ENCODE measurements at regions not wholly inside any gene's neighbourhood (a gene's known extent, or its start where the extent isn't known, plus 50 kb on each side); places are given as distances from the start of the nearest gene placed in this dataset.
"Not testable (repeated sequence)": the region's sequence is repeated elsewhere in the genome, so short reads cannot be mapped to it uniquely, and the experiment has no call there.

GRCh38 chr6:63049216-63049615 lies 162.1 kb upstream of the FKBP1C start:
- Mint-ChIP-seq H3K27me3 (ENCODE audit: low read depth) (no peaks in the 10 kb centered on the region), H3K36me3 (ENCODE audit: low read depth) (no peaks in the 10 kb centered on the region), H3K4me3 (ENCODE audit: unreplicated experiment) (no peak overlapping the region), H3K27ac (ENCODE audit: unreplicated experiment) (no peak overlapping the region), H3K9me3 (ENCODE audit: low read depth) (peaks cover 6% of the 10 kb centered on the region), H3K4me1 (ENCODE audit: low read depth) (no peaks in the 10 kb centered on the region)
- TF ChIP-seq, protein P1, sequence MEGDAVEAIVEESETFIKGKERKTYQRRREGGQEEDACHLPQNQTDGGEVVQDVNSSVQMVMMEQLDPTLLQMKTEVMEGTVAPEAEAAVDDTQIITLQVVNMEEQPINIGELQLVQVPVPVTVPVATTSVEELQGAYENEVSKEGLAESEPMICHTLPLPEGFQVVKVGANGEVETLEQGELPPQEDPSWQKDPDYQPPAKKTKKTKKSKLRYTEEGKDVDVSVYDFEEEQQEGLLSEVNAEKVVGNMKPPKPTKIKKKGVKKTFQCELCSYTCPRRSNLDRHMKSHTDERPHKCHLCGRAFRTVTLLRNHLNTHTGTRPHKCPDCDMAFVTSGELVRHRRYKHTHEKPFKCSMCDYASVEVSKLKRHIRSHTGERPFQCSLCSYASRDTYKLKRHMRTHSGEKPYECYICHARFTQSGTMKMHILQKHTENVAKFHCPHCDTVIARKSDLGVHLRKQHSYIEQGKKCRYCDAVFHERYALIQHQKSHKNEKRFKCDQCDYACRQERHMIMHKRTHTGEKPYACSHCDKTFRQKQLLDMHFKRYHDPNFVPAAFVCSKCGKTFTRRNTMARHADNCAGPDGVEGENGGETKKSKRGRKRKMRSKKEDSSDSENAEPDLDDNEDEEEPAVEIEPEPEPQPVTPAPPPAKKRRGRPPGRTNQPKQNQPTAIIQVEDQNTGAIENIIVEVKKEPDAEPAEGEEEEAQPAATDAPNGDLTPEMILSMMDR (IDR thresholded peaks at IDR 0.05) = no peak
- DNase-seq (ENCODE audit: low spot score) = no peak

GRCh38 chr6:63053206-63053605 lies 158.1 kb upstream of the FKBP1C start:
- H3K4me3 Mint-ChIP-seq (ENCODE audit: unreplicated experiment); H3K4me1 Mint-ChIP-seq (ENCODE audit: low read depth): not testable (repeated sequence)

DNA sequence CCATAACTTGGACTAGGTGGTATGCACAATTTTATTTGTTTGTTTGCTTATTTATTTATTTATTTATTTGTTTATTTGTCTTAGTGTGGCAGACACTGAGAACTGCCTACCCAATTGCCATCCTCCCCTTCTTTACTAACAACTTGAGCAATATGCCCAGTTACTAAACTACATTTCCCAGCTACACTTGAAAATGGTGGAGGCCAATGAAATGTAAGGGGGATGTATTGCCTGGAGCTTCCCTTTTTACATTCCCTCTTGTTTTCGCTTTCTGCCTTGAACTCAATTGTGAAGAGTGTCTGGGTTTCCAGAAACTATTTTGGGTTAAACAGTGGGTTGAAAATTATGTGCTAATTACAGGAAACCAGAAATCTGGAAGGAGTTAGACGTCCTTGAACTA lies 152.7 kb upstream of the FKBP1C start:
- TF ChIP-seq, protein P1 (IDR thresholded peaks at IDR 0.05) = no peak
- no peak overlapping the region for H3K27ac Mint-ChIP-seq (ENCODE audit: unreplicated experiment)
- peaks cover 5% of the 10 kb centered on the region for H3K9me3 Mint-ChIP-seq (ENCODE audit: low read depth)
- no peaks in the 10 kb centered on the region for H3K27me3 Mint-ChIP-seq (ENCODE audit: low read depth)
- no peak overlapping the region for H3K4me3 Mint-ChIP-seq (ENCODE audit: unreplicated experiment)
- H3K36me3 Mint-ChIP-seq (ENCODE audit: low read depth) = no peaks in the 10 kb centered on the region
- no peak for DNase-seq (ENCODE audit: low spot score)
- no peaks in the 10 kb centered on the region for H3K4me1 Mint-ChIP-seq (ENCODE audit: low read depth)

More at GRCh38 chr6:63053206-63053605, 158.1 kb upstream of the FKBP1C start:
- H3K27ac Mint-ChIP-seq (ENCODE audit: unreplicated experiment); H3K27me3 Mint-ChIP-seq (ENCODE audit: low read depth); H3K9me3 Mint-ChIP-seq (ENCODE audit: low read depth); H3K36me3 Mint-ChIP-seq (ENCODE audit: low read depth): not testable (repeated sequence)
- DNase-seq (ENCODE audit: low spot score) = peak; percentile 55

GRCh38 chr6:63063631-63064271 lies 147.5 kb upstream of the FKBP1C start:
- TF ChIP-seq, protein P1 (IDR thresholded peaks at IDR 0.05) = no peak
- H3K4me3 Mint-ChIP-seq (ENCODE audit: unreplicated experiment) = no peak overlapping the region
- no peaks in the 10 kb centered on the region for H3K4me1 Mint-ChIP-seq (ENCODE audit: low read depth)
- H3K27me3 Mint-ChIP-seq (ENCODE audit: low read depth) = no peaks in the 10 kb centered on the region
- H3K9me3 Mint-ChIP-seq (ENCODE audit: low read depth) = peaks cover 2% of the 10 kb centered on the region
- no peak overlapping the region for H3K27ac Mint-ChIP-seq (ENCODE audit: unreplicated experiment)
- no peaks in the 10 kb centered on the region for H3K36me3 Mint-ChIP-seq (ENCODE audit: low read depth)
- DNase-seq (ENCODE audit: low spot score) = no peak

GRCh38 chr6:63066055-63066704 lies 145.1 kb upstream of the FKBP1C start:
- Mint-ChIP-seq H3K4me3 (ENCODE audit: unreplicated experiment) (no peak overlapping the region), H3K27ac (ENCODE audit: unreplicated experiment) (no peak overlapping the region), H3K4me1 (ENCODE audit: low read depth) (no peaks in the 10 kb centered on the region), H3K36me3 (ENCODE audit: low read depth) (no peaks in the 10 kb centered on the region), H3K27me3 (ENCODE audit: low read depth) (no peaks in the 10 kb centered on the region), H3K9me3 (ENCODE audit: low read depth) (peaks cover 2% of the 10 kb centered on the region)
- no peak for DNase-seq (ENCODE audit: low spot score)
- TF ChIP-seq, protein P1 (IDR thresholded peaks at IDR 0.05) = peak; percentile 50

GRCh38 chr6:63094947-63095346 lies 116.3 kb upstream of the FKBP1C start:
- Mint-ChIP-seq H3K27ac (ENCODE audit: unreplicated experiment) (no peak overlapping the region), H3K27me3 (ENCODE audit: low read depth) (peaks cover 3% of the 10 kb centered on the region), H3K4me1 (ENCODE audit: low read depth) (no peaks in the 10 kb centered on the region), H3K36me3 (ENCODE audit: low read depth) (no peaks in the 10 kb centered on the region), H3K9me3 (ENCODE audit: low read depth) (no peaks in the 10 kb centered on the region), H3K4me3 (ENCODE audit: unreplicated experiment) (no peak overlapping the region)
- DNase-seq (ENCODE audit: low spot score) = no peak
- TF ChIP-seq, protein P1 (IDR thresholded peaks at IDR 0.05) = no peak
